Caco-2 (cell line): ENCODE measurements at regions not wholly inside any gene's neighbourhood (a gene's known extent, or its start where the extent isn't known, plus 50 kb on each side); places are given as distances from the start of the nearest gene placed in this dataset.

Source experiments
- BruUV-seq: library from RNA; stranded (reverse); fragments of 400-500 nt; replicated peaks from 2 replicates; lab custom pipeline; 2021; lab: Mats Ljungman, UMichigan
- CTCF ChIA-PET: fragments of 300-600 bp; sonication (Branson Sonifier 250); formaldehyde crosslinking; loops from one replicate; lab custom pipeline; 2022; ENCODE audit warnings: antibody characterized with exemption; lab: Charles Lee
- POLR2A ChIA-PET: fragments of 300-600 bp; sonication (Branson Sonifier 250); formaldehyde crosslinking; loops from one replicate; lab custom pipeline; 2022; ENCODE audit warnings: antibody characterized with exemption; lab: Charles Lee
- DNase-seq, 2 experiments: peaks; one replicate each; pipeline versions ENCODE4 v3.0.0 to v3.0.0-alpha.2; 2020 to 2022
- H3K27me3 ChIP-seq: replicated peaks from 2 replicates; pipeline ENCODE4 v1.6.0; 2011; ENCODE audit warnings: low read length; ENCODE audit not compliant: control insufficient read depth, insufficient read depth
- H3K36me3 ChIP-seq: 2 replicates; pipeline ENCODE4 v1.5.1; 2011; ENCODE audit warnings: low read length; ENCODE audit not compliant: control insufficient read depth, insufficient read depth
- H3K4me1 ChIP-seq: fragments of 250-450 bp; sonication (Bioruptor Pico); 2 replicates; pipeline ENCODE4 v1.5.1; 2020; ENCODE audit warnings: mild to moderate bottlenecking
- H3K4me3 ChIP-seq: 2 replicates; pipeline ENCODE4 v1.5.1; 2011; ENCODE audit warnings: low read depth, mild to moderate bottlenecking, control low read depth, low read length
- H3K9me3 ChIP-seq: fragments of 250-450 bp; sonication (Bioruptor Pico); 2 replicates; pipeline ENCODE4 v1.5.1; 2020; ENCODE audit warnings: mild to moderate bottlenecking, moderate library complexity
- H3K27ac Mint-ChIP-seq: one replicate; pipeline ENCODE4 v1.8.0; 2022; ENCODE audit warnings: mixed read lengths; ENCODE audit not compliant: unreplicated experiment
- H3K27me3 Mint-ChIP-seq: one replicate; pipeline ENCODE4 v1.8.0; 2022; ENCODE audit warnings: mixed read lengths; ENCODE audit not compliant: insufficient read depth, unreplicated experiment
- H3K36me3 Mint-ChIP-seq: one replicate; pipeline ENCODE4 v1.8.0; 2022; ENCODE audit warnings: mild to moderate bottlenecking, mixed read lengths; ENCODE audit not compliant: insufficient read depth, unreplicated experiment
- H3K4me1 Mint-ChIP-seq: one replicate; pipeline ENCODE4 v1.8.0; 2022; ENCODE audit warnings: low read depth, mixed read lengths; ENCODE audit not compliant: unreplicated experiment
- H3K4me3 Mint-ChIP-seq: one replicate; pipeline ENCODE4 v1.8.0; 2022; ENCODE audit warnings: mild to moderate bottlenecking, moderate library complexity, mixed read lengths; ENCODE audit not compliant: unreplicated experiment
- H3K9me3 Mint-ChIP-seq: one replicate; pipeline ENCODE4 v1.8.0; 2022; ENCODE audit warnings: mixed read lengths; ENCODE audit not compliant: unreplicated experiment
- intact Hi-C: fragments of 100-400 bp; cut with micrococcal nuclease; formaldehyde crosslinking; loops from one replicate; pipeline ENCODE4 v1.10.0; 2022; ENCODE audit not compliant: unreplicated experiment
- TF ChIP-seq, protein P1 (sequence below), 2 experiments: fragments of 200-600 bp in 1 of 2; IDR thresholded peaks; 1 replicate in 1 of 2; 2 replicates in 1 of 2; pipeline versions ENCODE4 v1.5.1 to v1.8.0; 2011 to 2022; ENCODE audit warnings: antibody characterized with exemption in 1 of 2, control low read depth in 1 of 2, inconsistent platforms in 1 of 2, low read depth in 1 of 2, low read length in 1 of 2, mild to moderate bottlenecking in 1 of 2, moderate library complexity in 1 of 2; ENCODE audit not compliant: insufficient read depth in 1 of 2, severe bottlenecking in 1 of 2, unreplicated experiment in 1 of 2

- H3K36me3 ChIP-seq = no peaks in the 10 kb centered on the region
- no peak overlapping the region for H3K4me3 ChIP-seq
- Mint-ChIP-seq H3K9me3 (no peaks in the 10 kb centered on the region), H3K4me1 (no peaks in the 10 kb centered on the region), H3K27ac (no peak overlapping the region), H3K4me3 (no peak overlapping the region), H3K27me3 (peaks cover 18% of the 10 kb centered on the region), H3K36me3 (no peaks in the 10 kb centered on the region)
- no peaks in the 10 kb centered on the region for H3K4me1 ChIP-seq
- no peaks in the 10 kb centered on the region for H3K27me3 ChIP-seq
- CTCF ChIA-PET = interaction anchor here (1.8 kb wide), 1 partner anchor 195 kb away, joined by 11 read pairs; no protein-coding TSS in a partner anchor
- TF ChIP-seq, protein P1, sequence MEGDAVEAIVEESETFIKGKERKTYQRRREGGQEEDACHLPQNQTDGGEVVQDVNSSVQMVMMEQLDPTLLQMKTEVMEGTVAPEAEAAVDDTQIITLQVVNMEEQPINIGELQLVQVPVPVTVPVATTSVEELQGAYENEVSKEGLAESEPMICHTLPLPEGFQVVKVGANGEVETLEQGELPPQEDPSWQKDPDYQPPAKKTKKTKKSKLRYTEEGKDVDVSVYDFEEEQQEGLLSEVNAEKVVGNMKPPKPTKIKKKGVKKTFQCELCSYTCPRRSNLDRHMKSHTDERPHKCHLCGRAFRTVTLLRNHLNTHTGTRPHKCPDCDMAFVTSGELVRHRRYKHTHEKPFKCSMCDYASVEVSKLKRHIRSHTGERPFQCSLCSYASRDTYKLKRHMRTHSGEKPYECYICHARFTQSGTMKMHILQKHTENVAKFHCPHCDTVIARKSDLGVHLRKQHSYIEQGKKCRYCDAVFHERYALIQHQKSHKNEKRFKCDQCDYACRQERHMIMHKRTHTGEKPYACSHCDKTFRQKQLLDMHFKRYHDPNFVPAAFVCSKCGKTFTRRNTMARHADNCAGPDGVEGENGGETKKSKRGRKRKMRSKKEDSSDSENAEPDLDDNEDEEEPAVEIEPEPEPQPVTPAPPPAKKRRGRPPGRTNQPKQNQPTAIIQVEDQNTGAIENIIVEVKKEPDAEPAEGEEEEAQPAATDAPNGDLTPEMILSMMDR (IDR thresholded peaks at IDR 0.05; ENCODE audit: insufficient read depth in 1 of 2, low read depth in 1 of 2, low read length in 1 of 2, severe bottlenecking in 1 of 2, unreplicated experiment in 1 of 2) = no peak
- no peak for DNase-seq
- BruUV-seq = no TSS peak
- POLR2A ChIA-PET = no interaction called here
- intact Hi-C loops = no loop called here
- no peaks in the 10 kb centered on the region for H3K9me3 ChIP-seq
Measured at GRCh38 chr22:49628391-49629260, 199.0 kb downstream of the BRD1 start.

DNA sequence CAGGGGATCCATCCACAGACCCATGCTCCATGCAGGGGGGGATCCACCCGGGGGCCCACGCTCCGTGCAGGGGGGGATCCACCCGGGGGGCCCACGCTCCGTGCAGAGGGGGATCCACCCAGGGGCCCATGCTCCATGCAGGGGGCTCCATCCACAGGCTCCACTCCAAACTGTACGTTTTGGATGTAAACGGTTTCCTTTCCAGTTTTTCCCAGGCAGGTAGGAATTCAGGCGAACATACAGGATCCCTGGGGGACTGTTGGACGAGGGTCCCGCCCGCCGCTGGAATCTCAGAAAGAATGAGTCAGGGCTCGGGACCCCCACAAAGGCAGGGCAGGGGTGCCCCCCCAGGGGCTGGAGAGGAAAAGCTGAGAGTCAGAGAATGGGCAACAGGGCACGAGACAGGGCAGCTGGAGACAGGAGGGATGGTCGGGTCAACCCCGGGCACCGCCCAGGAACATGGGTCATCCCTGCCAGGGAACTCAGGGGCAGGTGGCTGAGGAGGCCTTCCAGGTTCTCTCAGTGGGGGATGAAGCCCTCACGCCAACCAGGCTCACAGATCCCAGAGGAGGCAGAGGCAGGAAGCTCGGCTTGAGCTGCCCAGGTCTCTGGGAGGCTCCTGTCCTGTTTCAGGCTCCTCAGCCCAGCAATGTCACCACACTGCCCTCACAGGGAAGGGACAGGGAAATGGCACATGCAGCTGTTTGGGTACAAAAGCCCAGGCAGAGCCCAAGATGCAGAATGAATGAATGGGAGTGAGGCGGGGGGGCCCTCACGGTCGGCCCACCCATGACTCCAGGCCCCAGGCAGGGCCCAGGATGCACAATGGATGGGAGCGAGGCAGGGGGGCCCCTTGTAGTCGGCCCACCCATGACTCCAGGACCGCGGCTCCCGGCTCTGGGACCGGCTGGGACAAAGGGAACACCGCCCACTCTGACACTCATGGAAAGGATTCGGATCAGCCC is 200.2 kb downstream of the BRD1 start:
- TF ChIP-seq, protein P1 (IDR thresholded peaks at IDR 0.05; ENCODE audit: insufficient read depth in 1 of 2, low read depth in 1 of 2, low read length in 1 of 2, severe bottlenecking in 1 of 2, unreplicated experiment in 1 of 2) = no peak
- Mint-ChIP-seq H3K4me3 (no peak overlapping the region), H3K27me3 (peaks cover 18% of the 10 kb centered on the region), H3K4me1 (no peaks in the 10 kb centered on the region), H3K9me3 (no peaks in the 10 kb centered on the region), H3K27ac (no peak overlapping the region), H3K36me3 (no peaks in the 10 kb centered on the region)
- Histone ChIP-seq H3K4me3 (no peak overlapping the region), H3K27me3 (no peaks in the 10 kb centered on the region), H3K4me1 (no peaks in the 10 kb centered on the region), H3K36me3 (no peaks in the 10 kb centered on the region), H3K9me3 (no peaks in the 10 kb centered on the region)
- ChIA-PET POLR2A (no interaction called here), CTCF (interaction anchor here (0.5 to 1.8 kb wide), 3 partner anchors 86 to 323 kb away, joined by 3 to 11 read pairs (median 4); no protein-coding TSS in a partner anchor)
- DNase-seq = no peak
- BruUV-seq = no TSS peak
- intact Hi-C loops = no loop called here
